Smooth muscle cell (in vitro differentiated cells): ENCODE measurements at regions not wholly inside any gene's neighbourhood (a gene's known extent, or its start where the extent isn't known, plus 50 kb on each side); places are given as distances from the start of the nearest gene placed in this dataset.

Experiments used
- DNase-seq: peaks from one replicate; lab custom pipeline; 2025; ENCODE audit not compliant: unreplicated experiment; lab: John Stamatoyannopoulos, UW
- H2AFZ ChIP-seq: fragments of 200-600 bp; sonication (generic); 2 replicates; pipeline ENCODE4 v1.6.0; 2016; ENCODE audit warnings: antibody characterized with exemption, low read depth, mild to moderate bottlenecking
- H3F3A ChIP-seq: fragments of 200-600 bp; sonication (generic); 2 replicates; pipeline ENCODE4 v1.6.0; 2017; ENCODE audit warnings: antibody characterized with exemption, low read depth
- H3K27ac ChIP-seq: fragments of 200-600 bp; sonication (generic); 2 replicates; pipeline ENCODE4 v1.5.1; 2016; ENCODE audit warnings: low read depth, mild to moderate bottlenecking
- H3K27me3 ChIP-seq: fragments of 200-600 bp; sonication (generic); 2 replicates; pipeline ENCODE4 v1.6.1; 2016; ENCODE audit warnings: low read depth, mild to moderate bottlenecking
- H3K36me3 ChIP-seq: fragments of 200-600 bp; sonication (generic); 2 replicates; pipeline ENCODE4 v1.5.1; 2016; ENCODE audit warnings: low read depth
- H3K4me1 ChIP-seq: fragments of 200-600 bp; sonication (generic); 2 replicates; pipeline ENCODE4 v1.5.1; 2016; ENCODE audit warnings: low read depth
- H3K4me2 ChIP-seq: fragments of 200-600 bp; sonication (generic); 2 replicates; pipeline ENCODE4 v1.6.0; 2016; ENCODE audit warnings: mild to moderate bottlenecking
- H3K4me3 ChIP-seq: fragments of 200-600 bp; sonication (generic); 2 replicates; pipeline ENCODE4 v1.5.1; 2016; ENCODE audit warnings: mild to moderate bottlenecking
- H3K79me2 ChIP-seq: fragments of 200-600 bp; sonication (generic); 2 replicates; pipeline ENCODE4 v1.6.0; 2016; ENCODE audit warnings: low read depth, mild to moderate bottlenecking
- H3K9ac ChIP-seq: fragments of 200-600 bp; sonication (generic); 2 replicates; pipeline ENCODE4 v1.6.0; 2016; ENCODE audit warnings: low read depth
- H3K9me3 ChIP-seq: fragments of 200-600 bp; sonication (generic); replicated peaks from 2 replicates; pipeline ENCODE4 v1.5.1; 2016; ENCODE audit warnings: low read depth
- H4K20me1 ChIP-seq: fragments of 200-600 bp; sonication (generic); 2 replicates; pipeline ENCODE4 v1.6.0; 2016; ENCODE audit warnings: low read depth
- CTCF ChIP-seq: fragments of 200-600 bp; sonication (generic); IDR thresholded peaks from 2 replicates; pipeline ENCODE4 v1.5.1; 2017; ENCODE audit warnings: borderline replicate concordance, mild to moderate bottlenecking, antibody characterized with exemption; ENCODE audit not compliant: insufficient read depth, poor library complexity, severe bottlenecking
- WGBS: methylation state at CpG from one replicate; pipeline ENCODE4 v1.1.7; 2016; ENCODE audit warnings: low lambda C conversion rate; 5-methylcytosine and 5-hydroxymethylcytosine counted together

GRCh38 chr5:106481374-106481773 lies 1189.4 kb downstream of the EFNA5 start:
- Histone ChIP-seq H4K20me1 (no peaks in the 10 kb centered on the region), H3K4me1 (no peaks in the 10 kb centered on the region), H3F3A (no peaks in the 10 kb centered on the region), H3K9ac (no peak overlapping the region), H3K79me2 (no peaks in the 10 kb centered on the region), H3K27ac (no peak overlapping the region), H3K4me3 (no peak overlapping the region), H3K9me3 (no peaks in the 10 kb centered on the region), H3K27me3 (no peaks in the 10 kb centered on the region), H2AFZ (no peak overlapping the region), H3K36me3 (no peaks in the 10 kb centered on the region), H3K4me2 (no peak overlapping the region)
- no peak for DNase-seq
- no peak for TF ChIP-seq CTCF

DNA sequence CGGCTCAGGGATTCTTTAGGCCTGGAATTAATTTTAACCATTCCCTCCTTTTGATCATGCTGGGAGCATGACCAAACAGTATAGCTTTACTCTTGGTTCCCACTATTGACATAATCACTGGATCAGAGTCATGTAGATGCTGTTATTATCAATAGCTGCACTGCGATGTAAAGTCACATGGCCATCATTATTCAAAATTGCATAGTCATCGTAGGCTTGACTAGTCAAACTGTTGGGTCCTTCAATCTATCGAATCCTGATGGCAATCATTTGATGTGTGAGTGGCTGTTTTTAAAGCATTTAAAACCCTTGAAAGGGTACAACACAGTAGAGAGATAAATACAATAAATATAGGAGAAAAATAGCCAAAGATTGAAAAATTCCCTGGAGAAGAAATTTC lies 1194.1 kb downstream of the EFNA5 start:
- no peaks in the 10 kb centered on the region for H3F3A ChIP-seq
- H2AFZ ChIP-seq: no peak overlapping the region
- no peak overlapping the region for H3K4me2 ChIP-seq
- no peaks in the 10 kb centered on the region for H3K9me3 ChIP-seq
- no peaks in the 10 kb centered on the region for H4K20me1 ChIP-seq
- H3K79me2 ChIP-seq: no peaks in the 10 kb centered on the region
- H3K9ac ChIP-seq: no peak overlapping the region
- H3K27me3 ChIP-seq: no peaks in the 10 kb centered on the region
- 91% methylated on average over 4 of the region's 4 CpGs for WGBS
- no peak overlapping the region for H3K27ac ChIP-seq
- no peaks in the 10 kb centered on the region for H3K36me3 ChIP-seq
- TF ChIP-seq CTCF: no peak
- H3K4me3 ChIP-seq: no peak overlapping the region
- DNase-seq: no peak
- H3K4me1 ChIP-seq: no peaks in the 10 kb centered on the region

GRCh38 chr5:106474066-106474465 lies 1196.7 kb downstream of the EFNA5 start:
- TF ChIP-seq CTCF: no peak
- H3K4me1 ChIP-seq: no peaks in the 10 kb centered on the region
- no peak overlapping the region for H3K4me2 ChIP-seq
- no peak for DNase-seq
- H3K4me3 ChIP-seq: no peak overlapping the region
- no peaks in the 10 kb centered on the region for H3K9me3 ChIP-seq
- no peak overlapping the region for H3K27ac ChIP-seq
- H3K36me3 ChIP-seq: no peaks in the 10 kb centered on the region
- no peak overlapping the region for H2AFZ ChIP-seq
- no peaks in the 10 kb centered on the region for H3K27me3 ChIP-seq
- no peaks in the 10 kb centered on the region for H4K20me1 ChIP-seq
- no peak overlapping the region for H3K9ac ChIP-seq
- H3K79me2 ChIP-seq: no peaks in the 10 kb centered on the region
- H3F3A ChIP-seq: no peaks in the 10 kb centered on the region

DNA sequence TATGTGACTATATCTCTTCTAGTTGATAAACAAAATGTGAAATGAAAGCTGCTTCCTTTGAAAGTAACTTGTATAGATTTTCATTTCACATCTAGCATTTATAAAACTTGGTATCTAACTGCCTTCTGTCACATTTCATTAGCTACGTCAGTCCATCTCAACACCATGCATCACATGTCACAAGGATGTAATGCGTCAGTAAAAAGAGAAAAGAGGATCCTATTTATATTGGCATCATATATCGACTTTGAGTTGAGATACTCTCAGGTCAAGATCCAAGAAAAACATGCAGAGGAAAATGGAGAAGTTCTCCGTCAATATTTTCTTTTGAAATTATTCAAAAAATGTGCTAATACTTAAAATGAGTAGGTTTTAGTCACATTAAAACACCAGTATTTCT lies 1211.2 kb downstream of the EFNA5 start:
- Histone ChIP-seq H4K20me1 (no peaks in the 10 kb centered on the region), H3K36me3 (no peaks in the 10 kb centered on the region), H3K27me3 (no peaks in the 10 kb centered on the region), H2AFZ (no peak overlapping the region), H3K4me2 (no peak overlapping the region), H3K9ac (no peak overlapping the region), H3K27ac (no peak overlapping the region), H3K79me2 (no peaks in the 10 kb centered on the region), H3K4me3 (no peak overlapping the region), H3F3A (no peaks in the 10 kb centered on the region), H3K4me1 (no peaks in the 10 kb centered on the region), H3K9me3 (no peaks in the 10 kb centered on the region)
- no peak for DNase-seq
- TF ChIP-seq CTCF: no peak
- 89% methylated on average over 4 of the region's 4 CpGs for WGBS
